Right lobe of liver (tissue), 4 donors: ENCODE measurements at regions not wholly inside any gene's neighbourhood (a gene's known extent, or its start where the extent isn't known, plus 50 kb on each side); places are given as distances from the start of the nearest gene placed in this dataset.

ENCODE experiments used
- CTCF ChIP-seq, 4 donors: fragments of 200-600 bp in 3 of 4; fragments of 450-650 bp in 1 of 4; IDR thresholded peaks; one replicate each; pipeline versions ENCODE4 v1.5.1 to v1.8.0; 2016 to 2022; ENCODE audit warnings: antibody characterized with exemption in 4 of 4, mild to moderate bottlenecking in 2 of 4
- POLR2A ChIP-seq: fragments of 450-650 bp; IDR thresholded peaks from one replicate; pipeline ENCODE4 v1.6.1; 2017; ENCODE audit warnings: antibody characterized with exemption, mild to moderate bottlenecking
- donor health status: DM: no; HTN: no; CAD: no.
- donor health status: DM: no; HTN: no; CAD: no.
- donor health status: DM: no; HTN: yes; CAD: no.

DNA sequence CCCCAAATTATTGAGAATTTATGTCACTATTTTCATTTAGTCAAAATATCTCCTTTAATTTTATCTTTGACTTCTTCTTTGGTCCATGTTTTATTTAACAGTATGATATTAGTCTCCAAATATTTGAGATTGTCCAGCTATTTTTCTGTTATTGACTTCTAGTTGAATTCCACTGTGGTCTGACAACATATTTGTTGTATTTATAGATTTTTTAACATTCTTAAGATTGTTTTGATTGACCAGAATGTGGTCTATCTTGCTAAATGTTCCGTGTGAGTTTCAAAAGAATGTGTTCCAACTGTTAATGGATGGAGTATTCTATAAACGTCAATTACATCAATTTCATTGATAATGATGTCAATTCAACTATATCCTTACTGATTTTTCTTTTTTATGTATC, 1452.1 kb downstream of the SUCLG1 start:
- TF ChIP-seq CTCF (IDR thresholded peaks at IDR 0.05) = no peak
- TF ChIP-seq POLR2A = no peak
